GM19438 (cell line): ENCODE measurements at regions not wholly inside any gene's neighbourhood (a gene's known extent, or its start where the extent isn't known, plus 50 kb on each side); places are given as distances from the start of the nearest gene placed in this dataset.

ENCODE experiments used
- ATAC-seq: cut with Tn5 transposase; IDR thresholded peaks from one replicate; pipeline ENCODE4 v1.9.1; 2021; ENCODE audit warnings: low read depth; ENCODE audit not compliant: unreplicated experiment

DNA sequence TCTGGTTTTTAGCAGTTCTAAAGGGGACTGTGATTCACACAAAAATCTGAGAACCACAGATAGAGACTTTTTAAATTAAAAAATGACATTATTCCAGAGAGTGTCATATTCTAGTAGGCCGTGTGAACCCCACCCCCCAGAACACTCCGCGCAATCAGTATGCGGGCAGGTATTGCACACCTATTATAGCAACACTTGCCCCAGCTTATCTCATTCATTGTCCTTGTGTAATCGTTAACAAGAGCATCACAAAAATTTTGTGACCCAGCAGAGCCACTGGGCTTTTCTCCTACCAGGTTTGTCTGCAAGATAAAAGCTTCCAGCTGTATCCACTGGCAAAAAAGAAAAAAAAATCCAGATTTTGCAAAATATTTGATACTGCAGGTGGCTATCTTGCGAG lies 394.1 kb upstream of the SMIM31 start:
- no peak for ATAC-seq

DNA sequence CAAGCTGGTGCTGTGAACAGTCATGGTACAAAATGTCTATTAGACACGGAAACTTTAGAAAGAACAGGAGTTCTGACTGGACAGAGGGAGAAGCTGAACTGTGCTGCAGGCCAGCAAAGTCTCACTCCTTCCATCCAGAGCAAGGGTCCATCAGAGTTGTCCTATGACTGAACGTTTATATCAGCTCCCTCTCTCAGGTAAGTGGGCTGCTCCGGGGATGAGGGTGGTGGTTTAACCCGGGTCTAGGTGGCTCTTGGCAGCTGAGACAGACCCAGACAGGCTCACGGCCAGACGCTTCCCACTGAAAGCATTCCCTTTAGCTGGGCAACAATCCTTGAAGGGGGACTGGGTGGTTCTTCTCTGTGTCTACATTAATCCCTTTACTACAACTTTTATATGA lies 385.0 kb upstream of the SMIM31 start:
- no peak for ATAC-seq

DNA sequence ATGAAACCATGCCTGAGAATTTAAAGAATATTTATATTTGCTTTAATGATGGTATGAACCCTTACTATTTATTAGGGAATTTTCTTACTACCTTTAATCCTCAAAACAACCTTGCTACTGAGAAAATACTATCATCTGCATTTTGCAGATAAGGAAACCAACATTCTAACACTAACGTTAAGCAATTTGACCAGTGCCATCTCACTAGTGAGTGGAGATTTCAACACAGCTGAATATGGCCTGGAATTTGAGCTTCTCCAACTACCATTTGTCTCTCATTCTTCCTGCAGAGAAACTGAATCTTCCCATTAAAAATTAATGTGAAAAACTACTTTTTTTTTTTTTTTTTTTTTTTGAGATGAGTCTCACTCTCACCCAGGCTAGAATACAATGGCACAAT lies 380.9 kb upstream of the SMIM31 start:
- no peak for ATAC-seq

DNA sequence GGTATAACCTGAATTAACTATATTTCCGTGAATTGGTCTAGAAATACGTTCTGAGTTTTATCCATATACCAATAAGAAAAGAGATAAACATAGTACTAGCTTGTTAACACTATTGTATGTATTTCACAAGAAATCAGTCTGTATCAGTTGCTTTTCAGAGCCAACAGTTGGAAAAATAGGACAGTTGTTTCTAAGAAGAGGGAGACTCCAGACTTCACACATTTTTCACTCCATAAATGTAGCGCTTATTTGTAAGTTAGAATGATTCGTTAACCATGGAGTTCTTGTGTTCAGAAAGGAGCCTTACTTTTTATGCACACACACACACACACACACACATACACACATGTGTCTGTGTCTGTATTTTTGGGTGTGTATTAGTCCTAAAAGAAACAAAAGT lies 376.7 kb upstream of the SMIM31 start:
- ATAC-seq = no peak

DNA sequence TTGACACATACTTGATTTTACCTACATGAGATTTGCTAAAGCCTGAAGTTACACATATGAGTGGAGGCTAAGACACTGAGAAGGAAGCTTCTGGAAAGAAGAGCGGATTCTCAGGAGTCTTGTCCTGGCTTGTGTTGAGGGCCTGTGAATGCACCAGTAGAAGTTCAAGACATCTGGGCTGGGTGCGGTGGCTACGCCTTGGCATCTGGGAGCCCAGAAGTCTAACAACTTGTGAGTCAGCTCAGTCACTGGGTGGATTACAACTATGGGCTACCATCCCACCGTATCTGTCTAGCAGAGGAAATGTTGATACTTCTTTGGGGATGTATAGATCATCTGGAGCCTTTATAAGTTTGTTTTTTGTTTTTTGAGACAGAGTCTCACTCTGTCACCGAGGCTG lies 375.6 kb upstream of the SMIM31 start:
- no peak for ATAC-seq

GRCh38 chr4:164379694-164380093 lies 374.2 kb upstream of the SMIM31 start:
- no peak for ATAC-seq

DNA sequence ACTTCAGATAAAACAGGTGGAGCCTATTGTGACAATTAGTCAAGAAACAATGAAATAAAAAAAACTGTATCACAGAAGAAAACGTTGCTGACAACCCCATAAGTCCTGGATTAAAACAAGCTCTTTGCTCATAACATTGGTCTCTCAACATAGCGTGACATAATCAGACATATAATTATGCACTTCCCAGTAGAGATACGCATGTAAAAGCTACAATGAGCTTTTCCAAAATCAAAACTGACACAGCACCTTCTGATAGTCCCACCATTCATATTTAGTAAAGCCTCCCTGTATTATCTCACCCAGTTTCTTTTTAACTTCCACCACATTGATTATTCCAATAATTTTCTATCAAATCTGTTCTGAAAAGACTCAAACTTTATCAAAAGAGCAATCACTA lies 372.1 kb upstream of the SMIM31 start:
- ATAC-seq = no peak

- ATAC-seq = no peak
Observed at GRCh38 chr4:164383058-164383357, 370.9 kb upstream of the SMIM31 start.

DNA sequence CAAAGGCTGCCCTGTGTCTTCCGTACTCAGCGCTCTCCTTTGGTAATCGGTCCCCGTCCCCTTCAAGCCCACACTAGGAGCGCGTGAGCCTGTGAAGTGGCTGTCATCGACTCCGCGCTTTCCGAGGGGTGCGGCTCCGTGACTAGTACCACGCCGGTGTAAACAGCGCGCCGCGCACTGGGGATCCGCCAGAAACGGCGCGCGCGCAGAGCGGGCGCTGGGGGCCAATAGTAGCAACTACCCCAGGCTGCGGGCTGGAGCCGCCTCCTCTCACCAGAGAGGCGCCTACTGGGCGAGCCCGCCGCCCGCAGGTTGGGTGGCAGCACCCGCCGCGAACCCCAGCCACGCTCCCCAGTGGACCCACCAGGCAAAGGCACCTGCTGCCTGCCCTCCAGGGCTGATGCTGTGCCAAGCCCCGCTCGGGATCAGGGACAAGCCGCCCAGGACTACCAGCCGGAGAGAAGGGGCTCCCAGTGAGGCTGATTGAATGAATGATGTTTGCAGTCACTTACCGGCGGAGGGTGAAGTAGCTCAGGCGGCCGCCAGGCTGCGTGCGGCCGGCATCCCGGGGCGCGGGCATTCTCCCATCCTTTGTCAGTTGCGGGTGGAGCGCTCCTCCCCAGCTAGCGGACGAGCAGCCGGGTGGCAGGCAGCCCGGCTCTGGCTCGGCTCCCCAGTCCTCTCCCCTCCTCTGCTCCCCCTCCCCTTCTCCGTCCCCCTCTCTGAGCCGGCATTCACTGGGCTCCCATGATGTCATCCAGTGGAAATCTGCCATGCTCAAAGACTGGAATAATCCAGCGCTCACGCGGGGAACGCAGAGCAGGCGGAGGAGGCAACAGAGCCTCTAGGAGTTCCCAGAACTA lies 370.3 kb upstream of the SMIM31 start:
- ATAC-seq = no peak

DNA sequence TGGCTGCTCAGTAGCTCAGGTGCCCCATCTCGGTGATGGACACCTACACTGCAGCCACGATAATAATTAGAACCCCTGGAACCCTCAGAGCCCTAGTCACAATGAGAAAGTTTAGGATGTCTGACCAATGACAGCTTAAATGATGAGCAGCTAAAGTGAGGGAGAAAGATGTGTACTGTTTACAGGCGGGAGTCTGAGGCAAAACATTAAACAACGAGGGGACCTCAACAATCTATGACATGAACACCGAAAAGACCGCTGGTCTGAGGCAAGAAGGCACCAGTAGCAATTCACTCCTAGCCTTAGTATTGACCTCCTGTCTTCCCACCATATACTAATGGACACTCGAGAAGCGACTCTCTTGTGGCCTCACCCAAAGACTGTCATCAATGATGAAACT lies 369.5 kb upstream of the SMIM31 start:
- no peak for ATAC-seq

DNA sequence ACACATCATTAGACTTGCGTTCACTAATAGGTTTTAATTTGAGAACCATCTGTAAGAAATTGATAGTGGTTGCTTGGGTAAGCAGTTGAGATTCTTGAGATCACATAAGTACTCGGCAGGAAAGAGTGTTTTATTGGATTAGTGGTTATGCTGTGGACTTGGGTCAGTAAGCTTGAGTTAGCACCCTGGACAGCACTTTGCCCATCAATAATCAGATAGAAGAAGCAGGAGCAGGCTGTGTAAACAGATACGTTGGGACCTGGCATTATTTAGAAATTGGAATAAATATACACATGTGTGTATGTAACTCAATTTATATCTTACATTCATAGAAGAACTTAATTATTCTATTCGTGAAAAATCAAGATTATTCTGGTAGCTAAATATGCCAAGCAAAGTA lies 357.5 kb upstream of the SMIM31 start:
- no peak for ATAC-seq

- no peak for ATAC-seq
Observed at GRCh38 chr4:164402554-164402953, 351.4 kb upstream of the SMIM31 start.

- no peak for ATAC-seq
Observed at GRCh38 chr4:164405774-164406173, 348.2 kb upstream of the SMIM31 start.

GRCh38 chr4:164408831-164409230 lies 345.1 kb upstream of the SMIM31 start:
- ATAC-seq = no peak

DNA sequence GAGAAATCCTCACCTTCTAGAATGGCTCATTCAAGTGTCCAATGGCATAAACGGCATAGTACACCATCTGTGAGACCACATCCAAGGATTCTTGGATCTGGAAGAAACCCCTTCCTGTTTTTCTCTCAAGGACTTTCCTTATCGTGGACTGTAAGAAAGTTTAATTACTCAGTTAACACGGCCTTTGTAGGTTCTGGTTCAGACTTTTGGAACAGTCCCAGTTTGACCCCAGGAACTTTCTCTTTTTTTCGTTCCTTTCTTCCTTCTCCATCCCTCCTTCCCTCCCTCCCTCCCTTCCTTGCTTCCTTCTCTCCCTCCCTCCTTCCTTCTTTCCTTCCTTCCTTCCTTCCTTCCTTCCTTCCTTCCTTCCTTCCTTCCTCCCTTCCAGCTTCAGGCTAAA lies 343.5 kb upstream of the SMIM31 start:
- ATAC-seq = no peak

DNA sequence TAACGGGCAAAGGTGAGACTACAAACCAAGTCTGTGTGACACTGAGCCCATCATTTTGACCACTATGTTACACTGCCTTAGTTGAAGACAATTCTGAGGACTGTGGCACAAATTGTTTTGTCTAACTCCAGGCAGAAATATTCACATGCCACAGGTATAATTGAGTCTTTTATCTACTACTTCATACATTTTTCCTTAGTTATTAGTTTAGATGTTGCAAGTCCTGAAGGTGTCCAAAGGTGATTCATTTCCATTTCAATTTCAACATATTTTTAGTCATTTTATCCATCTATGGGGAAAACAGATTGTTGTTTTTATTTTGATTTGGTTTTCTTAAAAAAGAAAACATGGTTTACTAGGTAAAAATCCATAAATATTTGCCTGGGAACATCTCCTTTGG lies 341.7 kb upstream of the SMIM31 start:
- ATAC-seq = no peak

DNA sequence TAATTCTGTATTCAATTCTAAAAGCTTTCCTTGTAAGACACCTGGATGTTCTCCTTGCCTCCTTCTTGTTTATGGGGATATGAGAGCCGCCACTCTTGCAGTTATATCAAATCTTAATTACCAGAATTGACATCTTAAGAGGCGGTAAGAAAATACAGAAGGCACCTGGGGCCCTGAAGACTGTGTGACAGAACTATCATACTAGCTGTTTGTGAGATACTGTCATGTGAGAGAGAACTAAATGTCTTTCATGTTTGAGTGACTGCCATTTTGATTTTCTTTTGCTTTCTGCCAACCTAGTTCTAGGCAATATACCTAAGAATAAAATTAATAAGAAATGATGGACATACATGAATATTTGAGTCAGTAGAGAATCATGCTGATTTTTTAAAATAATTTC lies 340.2 kb upstream of the SMIM31 start:
- no peak for ATAC-seq

GRCh38 chr4:164423819-164424218 lies 330.1 kb upstream of the SMIM31 start:
- no peak for ATAC-seq

DNA sequence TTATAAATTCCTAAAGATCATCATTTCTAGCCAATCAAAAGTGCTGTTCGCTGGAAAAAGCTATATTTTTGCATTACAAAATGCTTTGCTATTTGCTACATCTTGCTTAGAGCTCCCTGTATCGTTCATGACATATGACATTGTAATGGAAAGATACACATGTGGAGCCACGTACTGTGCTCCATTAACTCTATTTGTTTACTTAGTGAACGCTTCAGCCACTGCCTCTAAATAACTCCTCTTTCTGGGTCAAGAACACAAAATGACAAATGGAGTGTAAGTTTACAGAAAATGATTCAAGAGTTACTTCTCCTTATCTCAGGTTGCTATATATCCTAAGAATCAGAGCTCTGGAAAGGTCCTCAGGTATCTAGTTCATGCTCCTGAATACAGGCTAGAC lies 329.1 kb upstream of the SMIM31 start:
- ATAC-seq = no peak

- no peak for ATAC-seq
Observed at GRCh38 chr4:164428561-164428960, 325.4 kb upstream of the SMIM31 start.

DNA sequence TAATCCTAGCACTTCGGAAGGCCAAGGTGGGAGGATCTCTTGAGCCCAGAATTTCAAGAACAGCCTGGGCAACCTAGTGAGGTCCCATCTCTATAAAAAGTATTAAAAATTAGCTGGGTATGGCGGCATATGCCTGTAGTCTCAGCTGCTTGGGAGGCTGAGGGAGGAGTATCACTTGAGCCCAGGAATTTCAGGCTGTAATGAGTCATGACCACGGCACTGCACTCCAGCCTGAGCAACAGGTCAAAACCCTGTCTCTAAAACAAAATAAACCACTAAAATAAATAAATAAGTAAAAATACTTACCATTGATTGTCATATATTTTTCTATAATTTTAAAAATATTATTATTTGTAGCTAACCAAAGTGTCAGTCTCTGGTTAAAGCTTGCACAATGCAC lies 315.6 kb upstream of the SMIM31 start:
- ATAC-seq = no peak

DNA sequence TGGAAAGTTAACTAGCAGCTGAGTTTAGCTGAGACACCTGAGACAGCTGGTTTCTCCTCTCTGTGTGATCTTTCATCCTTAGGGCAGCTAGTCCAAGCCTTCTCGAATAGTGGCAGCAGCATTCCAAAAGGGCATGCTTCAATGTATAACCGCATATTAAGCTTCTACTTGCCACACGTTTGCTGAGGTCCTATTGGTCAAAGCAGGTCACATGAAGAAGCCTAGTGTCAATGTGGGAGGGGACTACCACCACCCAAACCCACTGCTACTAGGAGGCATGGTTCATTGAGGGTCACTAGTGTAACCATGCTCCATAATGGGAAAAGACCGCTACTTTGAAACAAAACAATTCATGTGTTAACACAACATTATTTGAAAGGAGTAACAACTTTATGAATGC lies 314.9 kb upstream of the SMIM31 start:
- no peak for ATAC-seq

- no peak for ATAC-seq
Observed at GRCh38 chr4:164440199-164440598, 313.7 kb upstream of the SMIM31 start.
